Endothelial cell of umbilical vein (primary cell): ENCODE measurements at regions not wholly inside any gene's neighbourhood (a gene's known extent, or its start where the extent isn't known, plus 50 kb on each side); places are given as distances from the start of the nearest gene placed in this dataset.
A peak's percentile ranks its signal among the peaks of the same experiment; 100 is the strongest.
"Not testable (repeated sequence)": the region's sequence is repeated elsewhere in the genome, so short reads cannot be mapped to it uniquely, and the experiment has no call there.

Experiments
- BruUV-seq: library from RNA; stranded (reverse); fragments of 400-500 nt; replicated peaks from 2 replicates; lab custom pipeline; 2021; lab: Mats Ljungman, UMichigan
- CTCF ChIA-PET: fragments of 300-600, 350-600 bp; sonication (Branson Sonifier 250); formaldehyde crosslinking; loops from one replicate; lab custom pipeline; 2021; ENCODE audit warnings: antibody characterized with exemption, inconsistent platforms; lab: Charles Lee
- POLR2A ChIA-PET: fragments of 300-600, 350-600 bp; sonication (Branson Sonifier 250); formaldehyde crosslinking; loops from one replicate; lab custom pipeline; 2021; ENCODE audit warnings: antibody characterized with exemption, inconsistent platforms; lab: Charles Lee
- DNase-seq: peaks from one replicate; pipeline ENCODE4 v3.0.0-alpha.2; 2011; ENCODE audit warnings: low read depth, low spot score
- FAIRE-seq: peaks from 2 replicates; lab custom pipeline; 2011; peaks lifted over from hg19 to GRCh38; lab: Jason Lieb, UNC
- H2AFZ ChIP-seq: 2 replicates; pipeline ENCODE4 v1.6.0; 2012; ENCODE audit warnings: low read depth, low read length, control low read depth, inconsistent platforms
- H3K27ac ChIP-seq: 2 replicates; pipeline ENCODE4 v1.5.1; 2011; ENCODE audit warnings: low read depth, mild to moderate bottlenecking, control low read depth, low read length, moderate library complexity; ENCODE audit not compliant: insufficient read depth
- H3K27me3 ChIP-seq, 2 experiments: 2 replicates each; pipeline versions ENCODE4 v1.6.0 to v1.6.1; 2011; ENCODE audit warnings: low read length in 2 of 2, mixed read lengths in 1 of 2; ENCODE audit not compliant: control insufficient read depth in 2 of 2, insufficient read depth in 2 of 2
- H3K36me3 ChIP-seq, 2 experiments: 2 replicates in 1 of 2; 3 replicates in 1 of 2; pipeline ENCODE4 v1.5.1; 2011; ENCODE audit warnings: low read length in 2 of 2, mild to moderate bottlenecking in 1 of 2, moderate library complexity in 1 of 2; ENCODE audit not compliant: control insufficient read depth in 2 of 2, insufficient read depth in 2 of 2; ENCODE audit errors: extremely low read depth in 1 of 2
- H3K4me1 ChIP-seq: 3 replicates; pipeline ENCODE4 v1.5.1; 2011; ENCODE audit warnings: mild to moderate bottlenecking, low read length; ENCODE audit not compliant: control insufficient read depth, insufficient read depth; ENCODE audit errors: extremely low read depth
- H3K4me2 ChIP-seq: 2 replicates; pipeline ENCODE4 v1.6.1; 2011; ENCODE audit warnings: low read length, control low read depth, mixed read lengths; ENCODE audit not compliant: insufficient read depth
- H3K4me3 ChIP-seq, 3 experiments: fragments of 200-600 bp in 1 of 3; sonication (generic), shearing (Covaris generic) in 1 of 3; replicated peaks in 1 of 3; 2 replicates each; pipeline ENCODE4 v1.5.1; 2011 to 2016; ENCODE audit warnings: control low read depth in 3 of 3, low read length in 3 of 3, mild to moderate bottlenecking in 2 of 3, inconsistent platforms in 1 of 3, low read depth in 1 of 3, moderate library complexity in 1 of 3; ENCODE audit not compliant: insufficient read depth in 1 of 3
- H3K79me2 ChIP-seq: 2 replicates; pipeline ENCODE4 v1.6.0; 2012; ENCODE audit warnings: low read length, inconsistent platforms; ENCODE audit not compliant: control insufficient read depth, insufficient read depth
- H3K9ac ChIP-seq: replicated peaks from 2 replicates; pipeline ENCODE3; 2011; ENCODE audit warnings: low read length, control low read depth; ENCODE audit not compliant: insufficient read depth; ENCODE audit errors: extremely low read depth
- H3K9me1 ChIP-seq: replicated peaks from 3 replicates; pipeline ENCODE4 v1.6.0; 2011; ENCODE audit warnings: mild to moderate bottlenecking, low read length; ENCODE audit not compliant: control insufficient read depth, insufficient read depth; ENCODE audit errors: extremely low read depth
- H3K9me3 ChIP-seq: replicated peaks from 2 replicates; pipeline ENCODE4 v1.5.1; 2012; ENCODE audit warnings: low read length, inconsistent platforms; ENCODE audit not compliant: control insufficient read depth, insufficient read depth
- H4K20me1 ChIP-seq: replicated peaks from 2 replicates; pipeline ENCODE3; 2011; ENCODE audit warnings: mild to moderate bottlenecking, low read length; ENCODE audit not compliant: control insufficient read depth, insufficient read depth; ENCODE audit errors: extremely low read depth
- CTCF ChIP-seq, 2 donors: IDR thresholded peaks; 1 replicate in 1 of 2; 2 replicates in 1 of 2; pipeline ENCODE4 v1.5.1; 2011; ENCODE audit warnings: low read length in 2 of 2, mild to moderate bottlenecking in 2 of 2, moderate library complexity in 2 of 2, control low read depth in 1 of 2, inconsistent platforms in 1 of 2, low read depth in 1 of 2; ENCODE audit not compliant: insufficient read depth in 1 of 2; ENCODE audit errors: extremely low read depth in 1 of 2
- EZH2 ChIP-seq: IDR thresholded peaks from 2 replicates; pipeline ENCODE4 v1.6.1; 2012; ENCODE audit warnings: borderline replicate concordance, low read depth, mild to moderate bottlenecking, moderate library complexity, low read length, inconsistent platforms; ENCODE audit not compliant: severe bottlenecking
- FOS ChIP-seq: IDR thresholded peaks from 2 replicates; pipeline ENCODE4 v1.6.1; 2011; ENCODE audit warnings: mild to moderate bottlenecking, low read length, moderate library complexity, borderline replicate concordance; ENCODE audit not compliant: insufficient read depth
- GATA2 ChIP-seq: IDR thresholded peaks from 2 replicates; pipeline ENCODE4 v1.7.0; 2011; ENCODE audit warnings: low read depth, mild to moderate bottlenecking, moderate library complexity, mixed read lengths, low read length; ENCODE audit not compliant: insufficient read length, insufficient read depth
- JUN ChIP-seq: IDR thresholded peaks from 2 replicates; pipeline ENCODE4 v1.6.1; 2011; ENCODE audit warnings: borderline replicate concordance, low read depth; ENCODE audit not compliant: insufficient read length, insufficient read depth
- MAX ChIP-seq: IDR thresholded peaks from 2 replicates; pipeline ENCODE4 v1.6.1; 2011; ENCODE audit not compliant: insufficient read depth, insufficient read length
- MYC ChIP-seq: IDR thresholded peaks from one replicate; pipeline ENCODE4 v1.6.1; 2011; ENCODE audit warnings: mild to moderate bottlenecking, low read depth, low read length
- POLR2A ChIP-seq: IDR thresholded peaks from 2 replicates; pipeline ENCODE4 v1.6.1; 2012; ENCODE audit warnings: low read depth, mild to moderate bottlenecking, control low read depth, low read length
- POLR2AphosphoS5 ChIP-seq: IDR thresholded peaks from 2 replicates; pipeline ENCODE4 v1.6.1; 2012; ENCODE audit warnings: low read depth, mild to moderate bottlenecking, control low read depth, low read length, moderate library complexity; ENCODE audit not compliant: insufficient read depth
- dilution Hi-C: fragments of 300-500 bp; cut with MboI; formaldehyde crosslinking; loops from one replicate; pipeline ENCODE4 v1.15.0; 2019; ENCODE audit warnings: low sequenced_read_pairs; ENCODE audit not compliant: extremely low pct_ligation_motif_present
- intact Hi-C: fragments of 100-400 bp; cut with micrococcal nuclease; formaldehyde crosslinking; loops from one replicate; pipeline ENCODE4 v1.10.0; 2022

GRCh38 chr17:5770441-5771270 lies 186.3 kb upstream of the NLRP1 start:
- dilution Hi-C loops (no loop called here), intact Hi-C loops (no loop called here)
- Histone ChIP-seq H3K79me2 (no peaks in the 10 kb centered on the region), H3K4me2 (peak overlapping the region; percentile 16), H3K36me3 (no peaks in the 10 kb centered on the region), H3K9me3 (no peaks in the 10 kb centered on the region), H3K27me3 (no peaks in the 10 kb centered on the region), H4K20me1 (no peaks in the 10 kb centered on the region), H3K9me1 (no peaks in the 10 kb centered on the region), H3K4me1 (no peaks in the 10 kb centered on the region), H3K4me3 (peak overlapping the region in 1 of 3 experiments; percentile 38), H2AFZ (peak overlapping the region; percentile 44), H3K9ac (no peak overlapping the region), H3K27ac (no peak overlapping the region)
- DNase-seq (peak; percentile 37), FAIRE-seq (no peak)
- CTCF ChIA-PET: no interaction called here
- TF ChIP-seq GATA2: no peak
- TF ChIP-seq EZH2: no peak
- TF ChIP-seq JUN: no peak
- no peak for TF ChIP-seq POLR2AphosphoS5
- no peak for TF ChIP-seq MAX
- TF ChIP-seq CTCF (IDR thresholded peaks at IDR 0.05; ENCODE audit: extremely low read depth in 1 of 2, insufficient read depth in 1 of 2, low read depth in 1 of 2, low read length in 2 of 2): no peak
- no peak for TF ChIP-seq POLR2A
- TF ChIP-seq FOS: no peak
- no peak for TF ChIP-seq MYC
- BruUV-seq: no TSS peak
- POLR2A ChIA-PET: no interaction called here

DNA sequence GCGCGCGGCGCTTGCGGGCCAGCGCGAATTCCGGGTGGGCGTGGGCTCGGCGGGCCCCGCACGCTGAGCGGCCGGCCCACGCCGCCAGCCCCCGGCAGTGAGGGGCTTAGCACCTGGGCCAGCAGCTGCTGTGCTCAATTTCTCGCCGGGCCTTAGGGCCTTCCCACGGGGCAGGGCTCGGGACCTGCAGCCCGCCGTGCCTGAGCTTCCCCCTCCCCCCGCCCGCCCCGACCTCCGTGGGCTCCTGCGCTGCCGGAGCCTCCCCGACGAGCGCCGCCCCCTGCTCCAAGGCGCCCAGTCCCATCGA lies 186.9 kb upstream of the NLRP1 start:
- H3K4me1 ChIP-seq, FAIRE-seq, H3K9me3 ChIP-seq, H3K4me2 ChIP-seq, DNase-seq, H3K79me2 ChIP-seq, POLR2A ChIA-PET, H3K36me3 ChIP-seq, H4K20me1 ChIP-seq, H3K9me1 ChIP-seq, H3K27me3 ChIP-seq, intact Hi-C loops, CTCF ChIA-PET, H2AFZ ChIP-seq, BruUV-seq, H3K9ac ChIP-seq, dilution Hi-C loops, H3K27ac ChIP-seq: not testable (repeated sequence)
- peak overlapping the region in 1 of 3 experiments; percentile 38 for H3K4me3 ChIP-seq

DNA sequence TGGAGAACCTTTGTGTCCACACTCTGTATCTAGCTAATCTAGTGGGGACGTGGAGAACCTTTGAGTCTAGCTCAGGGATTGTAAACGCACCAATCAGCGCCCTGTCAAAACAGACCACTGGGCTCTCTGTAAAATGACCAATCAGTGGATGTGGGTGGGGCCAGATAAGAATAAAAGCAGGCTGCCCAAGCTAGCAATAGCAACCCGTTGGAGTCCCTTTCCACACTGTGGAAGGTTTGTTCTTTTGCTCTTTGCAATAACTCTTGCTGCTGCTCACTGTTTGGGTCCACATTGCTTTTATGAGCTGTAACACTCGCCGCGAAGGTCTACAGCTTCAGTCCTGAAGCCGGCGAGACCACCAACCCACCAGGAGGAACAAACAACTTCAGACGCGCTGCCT lies 187.7 kb upstream of the NLRP1 start:
- H3K9me3 ChIP-seq, intact Hi-C loops, FAIRE-seq, H2AFZ ChIP-seq, H3K4me2 ChIP-seq, POLR2A ChIA-PET, H4K20me1 ChIP-seq, dilution Hi-C loops, H3K27ac ChIP-seq, H3K9ac ChIP-seq, H3K4me3 ChIP-seq, DNase-seq, BruUV-seq, H3K9me1 ChIP-seq, H3K4me1 ChIP-seq, H3K79me2 ChIP-seq, H3K27me3 ChIP-seq, H3K36me3 ChIP-seq: not testable (repeated sequence)
- CTCF ChIA-PET: interaction anchor here (1.1 to 1.6 kb wide), 3 partner anchors 14 to 67 kb away, joined by 3 to 5 read pairs (median 4); no protein-coding TSS in a partner anchor
